ENCODE measurements at regions not wholly inside any gene's neighbourhood (a gene's known extent, or its start where the extent isn't known, plus 50 kb on each side); places are given as distances from the start of the nearest gene placed in this dataset.
A peak's percentile ranks its signal among the peaks of the same experiment; 100 is the strongest.

- DNase-seq = no peak
Measured at GRCh38 chr1:30400507-30400906, 322.9 kb downstream of the MATN1 start.

GRCh38 chr1:30399026-30399425 is 324.4 kb downstream of the MATN1 start:
- DNase-seq = no peak

- DNase-seq = no peak
Measured at GRCh38 chr1:30397576-30397975, 325.8 kb downstream of the MATN1 start.

- no peak for DNase-seq
Measured at GRCh38 chr1:30395631-30396030, 327.8 kb downstream of the MATN1 start.

DNA sequence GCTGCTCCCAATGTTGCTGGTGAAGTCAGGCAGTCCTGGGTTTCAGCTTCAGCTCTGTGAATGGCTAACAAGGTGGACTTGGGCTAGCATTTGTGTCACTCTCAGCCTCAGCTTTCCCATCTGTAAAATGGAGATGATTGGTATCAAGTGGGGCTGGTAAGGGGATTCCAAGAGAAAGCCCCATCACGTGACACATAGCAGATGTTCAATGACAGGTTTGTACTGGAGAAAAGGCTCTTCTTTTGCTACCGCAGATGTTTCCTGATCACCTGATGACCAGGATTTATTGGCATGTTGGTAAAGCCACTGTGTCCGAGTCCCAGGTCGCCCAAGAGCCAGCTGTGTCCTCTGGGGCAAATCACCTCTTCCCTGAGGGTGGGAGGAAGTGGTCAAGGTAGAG is 335.0 kb downstream of the MATN1 start:
- DNase-seq = no peak

- no peak for DNase-seq
Measured at GRCh38 chr1:30386156-30386926, 337.0 kb downstream of the MATN1 start.

DNA sequence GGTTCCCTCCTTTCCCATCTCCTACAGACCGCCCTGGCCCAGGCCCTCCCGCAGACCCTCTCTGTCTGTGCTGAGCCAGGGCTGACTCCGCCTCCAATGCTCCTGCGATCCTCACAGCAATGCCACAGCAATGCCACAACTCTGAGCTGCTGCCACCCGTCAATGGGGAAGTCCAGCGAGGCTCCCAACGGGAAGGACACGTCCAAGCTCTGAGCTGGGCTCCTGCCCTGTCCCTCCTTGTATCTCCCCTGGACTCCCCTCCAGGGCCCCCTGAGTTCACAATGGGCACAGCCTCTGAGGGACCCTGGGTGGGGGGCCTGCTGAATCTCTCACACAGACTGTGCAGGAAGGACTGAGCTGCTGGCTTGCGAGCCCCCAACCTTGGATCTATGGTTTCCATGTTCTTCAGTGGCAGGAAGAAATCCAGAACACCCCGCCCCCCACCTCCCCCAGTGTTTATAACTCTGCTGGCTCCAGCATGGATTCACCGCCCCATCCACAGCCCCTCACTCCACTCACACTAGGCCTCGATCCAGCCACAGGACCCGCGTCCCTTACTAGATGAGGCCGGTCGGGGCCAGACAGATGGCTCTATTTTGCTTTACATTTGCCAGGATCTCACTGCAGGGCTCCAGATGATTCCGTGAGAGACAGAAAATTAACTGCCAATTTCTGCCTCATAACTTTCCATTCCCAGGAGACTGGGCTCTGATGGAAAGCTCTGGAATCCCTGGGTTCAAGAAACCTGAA is 338.0 kb downstream of the MATN1 start:
- no peak for DNase-seq

GRCh38 chr1:30384286-30385245 is 338.8 kb downstream of the MATN1 start:
- DNase-seq = no peak

DNA sequence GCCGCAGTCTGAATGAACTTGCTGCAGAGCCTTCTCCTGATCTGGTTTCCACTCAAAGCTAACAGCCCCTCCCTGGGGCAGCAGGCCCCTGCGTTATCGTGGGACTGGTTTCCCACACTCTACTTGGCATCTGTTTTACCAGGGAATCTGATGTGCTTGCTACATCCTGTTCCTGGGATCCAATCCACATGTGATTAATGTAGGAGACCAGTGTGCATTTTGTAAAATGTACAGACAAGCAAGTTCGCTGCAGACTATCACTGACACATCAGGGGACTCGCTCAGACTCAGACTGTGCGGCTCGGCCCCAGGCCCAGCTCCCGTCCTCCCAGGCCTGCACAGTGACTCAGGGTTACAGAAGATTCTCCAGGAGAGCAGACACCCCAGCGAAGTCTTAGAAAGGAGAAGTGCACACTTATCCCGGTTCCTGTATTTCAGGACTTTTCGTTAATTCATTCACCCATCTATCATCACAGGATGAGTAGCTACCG is 340.1 kb downstream of the MATN1 start:
- no peak for DNase-seq

- no peak for DNase-seq
Measured at GRCh38 chr1:30382496-30382895, 340.9 kb downstream of the MATN1 start.

GRCh38 chr1:30381671-30382365 is 341.6 kb downstream of the MATN1 start:
- no peak for DNase-seq

GRCh38 chr1:30381266-30381665 is 342.1 kb downstream of the MATN1 start:
- no peak for DNase-seq

- no peak for DNase-seq
Measured at GRCh38 chr1:30380625-30380984, 342.8 kb downstream of the MATN1 start.

- DNase-seq = peak; percentile 64
Measured at GRCh38 chr1:30379684-30380624, 343.4 kb downstream of the MATN1 start.

GRCh38 chr1:30378991-30379581 is 344.3 kb downstream of the MATN1 start:
- DNase-seq = peak; percentile 48

DNA sequence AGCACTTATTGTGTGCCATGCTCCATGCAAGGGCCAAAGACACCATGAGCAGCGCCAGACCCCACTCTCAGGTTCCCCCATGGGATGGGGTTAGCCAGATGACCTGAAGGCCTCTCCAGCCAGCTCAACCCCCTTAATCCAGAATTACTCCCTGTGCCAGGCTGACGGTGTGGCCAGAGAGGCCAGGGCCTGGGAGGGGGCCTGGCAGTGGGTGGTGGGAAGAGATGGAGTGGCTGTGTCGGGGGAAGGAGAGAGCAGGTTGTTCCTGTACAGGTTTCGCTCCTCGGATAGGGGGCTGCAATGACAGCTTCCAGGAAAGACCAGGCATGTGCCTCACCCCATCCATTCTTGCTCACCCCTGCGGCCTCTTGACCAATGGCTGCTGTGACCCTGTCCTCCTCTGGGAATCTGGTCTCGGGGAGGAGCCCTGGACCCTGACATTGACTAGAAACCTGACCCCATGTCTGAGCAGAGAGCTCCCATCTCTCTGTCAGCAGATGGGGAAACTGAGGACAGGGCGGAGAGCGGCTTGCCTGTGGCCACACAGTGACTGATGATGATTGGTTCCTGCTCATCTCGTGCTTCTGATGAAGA is 345.3 kb downstream of the MATN1 start:
- no peak for DNase-seq

GRCh38 chr1:30377230-30378002 is 346.0 kb downstream of the MATN1 start:
- DNase-seq = no peak

DNA sequence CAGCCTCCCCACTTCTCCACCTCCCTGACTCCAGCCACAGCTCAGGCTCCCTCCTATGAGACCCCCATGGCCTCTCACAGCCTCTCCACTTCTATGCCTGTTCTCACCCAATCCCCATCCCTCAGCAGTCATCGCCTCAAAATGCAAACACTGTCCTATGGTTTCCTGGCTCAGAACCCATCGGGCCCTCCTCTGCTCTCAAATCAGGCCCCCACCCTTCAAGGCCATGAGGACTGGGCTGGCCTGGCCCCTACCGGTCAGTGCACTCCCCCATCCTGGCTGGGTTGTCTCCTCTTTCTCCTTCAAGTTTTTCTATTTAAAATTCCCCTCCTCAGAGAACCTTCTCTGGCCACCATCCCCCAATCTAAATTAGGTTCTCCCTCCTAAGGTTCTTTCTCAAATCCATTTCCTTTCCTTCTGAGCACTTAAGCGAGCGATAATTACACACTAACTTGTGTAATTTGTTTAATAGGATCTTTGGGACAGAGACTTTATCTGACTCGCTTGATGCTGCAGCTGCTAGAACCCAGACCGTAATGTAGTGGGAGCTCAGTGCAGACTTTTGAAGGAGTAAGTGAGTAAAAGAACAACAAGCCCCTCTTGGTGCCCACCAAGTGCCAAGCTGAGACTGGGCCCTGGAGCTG is 347.2 kb downstream of the MATN1 start:
- DNase-seq = no peak

GRCh38 chr1:30375156-30375555 is 348.2 kb downstream of the MATN1 start:
- no peak for DNase-seq

Measured in hindlimb muscle (tissue), 1 donor.